Activated B cell treated with CpG ODN at 0.5 μM for 24 hours (primary cell): ENCODE measurements at regions not wholly inside any gene's neighbourhood (a gene's known extent, or its start where the extent isn't known, plus 50 kb on each side); places are given as distances from the start of the nearest gene placed in this dataset.

Experiments used
- ATAC-seq: fragments of 200-7000 bp; cut with Tn5 transposase; one replicate; pipeline ENCODE4 v1.10.0; 2021; ENCODE audit warnings: low read depth, mild to moderate bottlenecking, moderate library complexity
- CTCF ChIA-PET: fragments of 350-600 bp; sonication (Branson Sonifier 250); formaldehyde crosslinking; loops from one replicate; lab custom pipeline; 2021; ENCODE audit warnings: antibody characterized with exemption; lab: Charles Lee
- POLR2A ChIA-PET: fragments of 350-600 bp; sonication (Branson Sonifier 250); formaldehyde crosslinking; loops from one replicate; lab custom pipeline; 2021; ENCODE audit warnings: antibody characterized with exemption; lab: Charles Lee
- DNase-seq: peaks from one replicate; pipeline ENCODE4 v3.0.0; 2022
- H3K27ac Mint-ChIP-seq: one replicate; pipeline ENCODE4 v1.8.0; 2020; ENCODE audit warnings: mixed read lengths
- H3K27me3 Mint-ChIP-seq: one replicate; pipeline ENCODE4 v1.8.0; 2021; ENCODE audit warnings: mixed read lengths
- H3K36me3 Mint-ChIP-seq: one replicate; pipeline ENCODE4 v1.8.0; 2021; ENCODE audit warnings: low read depth, mixed read lengths
- H3K4me1 Mint-ChIP-seq: one replicate; pipeline ENCODE4 v1.8.0; 2021; ENCODE audit warnings: mixed read lengths
- H3K4me3 Mint-ChIP-seq: one replicate; pipeline ENCODE4 v1.8.0; 2020; ENCODE audit warnings: mild to moderate bottlenecking, mixed read lengths
- H3K9me3 Mint-ChIP-seq: one replicate; pipeline ENCODE4 v1.8.0; 2020; ENCODE audit warnings: mixed read lengths
- intact Hi-C: fragments of 100-400 bp; cut with micrococcal nuclease; formaldehyde crosslinking; loops from one replicate; pipeline ENCODE4 v1.15.1; 2024
- TF ChIP-seq, protein P1 (sequence below): fragments of 200-600 bp; IDR thresholded peaks from one replicate; pipeline ENCODE4 v1.8.0; 2022; ENCODE audit warnings: antibody characterized with exemption, mild to moderate bottlenecking

DNA sequence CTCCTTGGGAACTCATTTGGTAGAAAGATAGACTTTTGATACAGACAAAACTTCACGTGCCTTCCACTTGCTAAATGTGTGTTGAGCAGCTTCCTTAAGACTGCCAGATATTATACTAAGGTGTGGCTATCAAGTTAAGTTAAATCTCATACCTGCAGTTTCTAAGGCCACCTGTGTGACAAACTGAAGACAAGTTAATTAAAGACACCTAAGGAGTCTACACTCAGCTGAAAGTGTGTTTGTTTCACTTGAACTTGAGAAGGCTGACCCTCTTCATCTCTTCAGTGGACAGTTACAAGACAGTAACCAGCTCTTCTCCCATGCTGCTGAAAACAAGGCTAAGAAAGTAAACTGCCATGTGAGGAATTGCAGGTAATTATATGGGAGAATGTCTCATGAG, 124.0 kb downstream of the NPY start:
- ATAC-seq (no peak), DNase-seq (no peak)
- ChIA-PET POLR2A (no interaction called here), CTCF (no interaction called here)
- Mint-ChIP-seq H3K27ac (no peak overlapping the region), H3K4me3 (no peak overlapping the region), H3K9me3 (no peaks in the 10 kb centered on the region), H3K36me3 (no peaks in the 10 kb centered on the region), H3K27me3 (no peaks in the 10 kb centered on the region), H3K4me1 (peaks cover 6% of the 10 kb centered on the region)
- intact Hi-C loops = loop anchor here (10.0 kb wide), 2 partner anchors 687 to 833 kb away; no protein-coding TSS in a partner anchor
- TF ChIP-seq, protein P1, sequence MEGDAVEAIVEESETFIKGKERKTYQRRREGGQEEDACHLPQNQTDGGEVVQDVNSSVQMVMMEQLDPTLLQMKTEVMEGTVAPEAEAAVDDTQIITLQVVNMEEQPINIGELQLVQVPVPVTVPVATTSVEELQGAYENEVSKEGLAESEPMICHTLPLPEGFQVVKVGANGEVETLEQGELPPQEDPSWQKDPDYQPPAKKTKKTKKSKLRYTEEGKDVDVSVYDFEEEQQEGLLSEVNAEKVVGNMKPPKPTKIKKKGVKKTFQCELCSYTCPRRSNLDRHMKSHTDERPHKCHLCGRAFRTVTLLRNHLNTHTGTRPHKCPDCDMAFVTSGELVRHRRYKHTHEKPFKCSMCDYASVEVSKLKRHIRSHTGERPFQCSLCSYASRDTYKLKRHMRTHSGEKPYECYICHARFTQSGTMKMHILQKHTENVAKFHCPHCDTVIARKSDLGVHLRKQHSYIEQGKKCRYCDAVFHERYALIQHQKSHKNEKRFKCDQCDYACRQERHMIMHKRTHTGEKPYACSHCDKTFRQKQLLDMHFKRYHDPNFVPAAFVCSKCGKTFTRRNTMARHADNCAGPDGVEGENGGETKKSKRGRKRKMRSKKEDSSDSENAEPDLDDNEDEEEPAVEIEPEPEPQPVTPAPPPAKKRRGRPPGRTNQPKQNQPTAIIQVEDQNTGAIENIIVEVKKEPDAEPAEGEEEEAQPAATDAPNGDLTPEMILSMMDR = no peak

DNA sequence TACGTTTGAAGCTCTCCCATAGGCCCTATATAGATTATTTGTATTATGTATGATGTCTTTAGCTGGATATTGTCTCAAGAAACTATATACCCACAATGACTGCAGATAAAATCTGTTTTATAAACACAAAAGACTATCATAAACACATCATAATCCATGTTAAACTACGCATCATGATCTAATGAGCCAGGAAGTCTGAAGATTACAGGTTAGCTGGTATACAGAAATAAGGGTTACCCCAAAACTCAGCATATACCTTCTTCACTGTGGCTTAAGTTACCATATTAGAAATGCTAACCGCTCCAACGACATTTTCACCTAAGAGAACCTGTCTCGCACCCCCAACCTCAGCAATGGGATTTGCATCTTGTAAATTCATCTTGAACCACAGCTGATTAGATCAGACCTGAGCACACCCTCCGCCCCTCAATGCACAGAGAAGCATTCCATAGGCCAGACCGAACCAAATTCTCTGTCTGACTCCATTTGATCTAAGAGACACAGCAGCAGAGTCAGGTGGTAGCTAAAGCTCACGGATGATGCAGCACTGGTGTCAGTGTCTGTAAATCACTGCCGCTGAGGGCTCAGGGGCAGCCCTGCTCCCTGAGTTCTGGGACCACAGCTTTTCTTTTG, 124.9 kb downstream of the NPY start:
- Mint-ChIP-seq H3K27ac (no peak overlapping the region), H3K4me3 (no peak overlapping the region), H3K4me1 (peaks cover 6% of the 10 kb centered on the region), H3K36me3 (no peaks in the 10 kb centered on the region), H3K27me3 (peaks cover 5% of the 10 kb centered on the region), H3K9me3 (peaks cover 7% of the 10 kb centered on the region)
- intact Hi-C loops = loop anchor here (10.0 kb wide), 2 partner anchors 686 to 834 kb away; no protein-coding TSS in a partner anchor
- ChIA-PET POLR2A (no interaction called here), CTCF (no interaction called here)
- TF ChIP-seq, protein P1 = no peak
- DNase-seq (no peak), ATAC-seq (no peak)

DNA sequence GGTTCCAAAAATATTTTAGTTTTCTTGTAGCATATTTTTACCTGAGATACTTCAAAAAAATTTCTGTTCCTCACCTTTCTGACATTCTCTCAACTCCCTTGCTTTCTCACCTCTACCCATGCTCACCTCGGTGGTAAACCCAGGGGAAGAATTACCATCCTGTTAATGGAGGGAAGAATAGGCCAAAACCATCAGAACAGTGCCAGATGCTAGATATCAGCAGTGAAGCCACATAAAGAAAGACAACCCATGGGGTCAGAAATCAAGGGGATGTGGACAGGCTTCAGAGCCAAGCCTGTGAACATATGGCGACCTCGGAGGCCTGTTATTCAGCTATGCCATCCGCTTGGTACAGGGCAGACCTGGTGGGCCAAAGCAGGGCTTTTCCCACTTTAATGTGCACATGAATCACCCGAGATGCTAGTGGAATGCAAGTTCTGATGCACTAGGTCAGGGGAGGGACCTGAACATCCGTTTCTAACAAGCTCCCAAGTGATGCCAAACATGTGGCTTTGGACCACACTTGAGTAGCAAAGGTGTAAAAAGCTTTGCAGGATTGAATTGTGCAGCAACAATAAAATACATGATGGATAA, 125.5 kb downstream of the NPY start:
- TF ChIP-seq, protein P1 = no peak
- ChIA-PET CTCF (no interaction called here), POLR2A (no interaction called here)
- Mint-ChIP-seq H3K4me3 (no peak overlapping the region), H3K27me3 (peaks cover 5% of the 10 kb centered on the region), H3K36me3 (no peaks in the 10 kb centered on the region), H3K9me3 (peaks cover 13% of the 10 kb centered on the region), H3K27ac (no peak overlapping the region), H3K4me1 (peaks cover 6% of the 10 kb centered on the region)
- intact Hi-C loops = loop anchor here (10.0 kb wide), 2 partner anchors 685 to 835 kb away; no protein-coding TSS in a partner anchor
- no peak for ATAC-seq
- no peak for DNase-seq

DNA sequence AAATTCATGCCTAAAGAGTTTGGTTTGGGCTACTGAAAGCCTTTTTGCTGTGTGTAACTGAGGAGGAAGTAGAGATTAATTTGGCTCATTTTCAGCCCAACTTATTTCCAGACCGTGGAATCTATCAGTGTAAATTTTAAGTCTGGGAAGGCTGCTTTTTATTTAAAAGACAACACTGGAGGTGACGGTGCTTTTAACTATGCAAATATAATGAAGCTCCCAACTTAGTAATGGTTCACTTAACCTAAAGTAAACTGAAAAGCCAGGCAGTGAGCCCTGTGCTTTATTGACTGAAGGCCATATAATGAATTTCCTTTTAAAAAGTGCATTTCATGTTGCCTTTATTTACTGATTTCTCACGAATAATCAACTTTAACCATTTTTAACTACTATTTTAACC, 127.2 kb downstream of the NPY start:
- intact Hi-C loops = no loop called here
- H3K4me3 Mint-ChIP-seq = no peak overlapping the region
- H3K27me3 Mint-ChIP-seq = peaks cover 5% of the 10 kb centered on the region
- peaks cover 15% of the 10 kb centered on the region for H3K9me3 Mint-ChIP-seq
- DNase-seq (no peak), ATAC-seq (no peak)
- TF ChIP-seq, protein P1 = no peak
- H3K36me3 Mint-ChIP-seq = no peaks in the 10 kb centered on the region
- peaks cover 2% of the 10 kb centered on the region for H3K4me1 Mint-ChIP-seq
- no peak overlapping the region for H3K27ac Mint-ChIP-seq
- POLR2A ChIA-PET = no interaction called here
- CTCF ChIA-PET = no interaction called here

DNA sequence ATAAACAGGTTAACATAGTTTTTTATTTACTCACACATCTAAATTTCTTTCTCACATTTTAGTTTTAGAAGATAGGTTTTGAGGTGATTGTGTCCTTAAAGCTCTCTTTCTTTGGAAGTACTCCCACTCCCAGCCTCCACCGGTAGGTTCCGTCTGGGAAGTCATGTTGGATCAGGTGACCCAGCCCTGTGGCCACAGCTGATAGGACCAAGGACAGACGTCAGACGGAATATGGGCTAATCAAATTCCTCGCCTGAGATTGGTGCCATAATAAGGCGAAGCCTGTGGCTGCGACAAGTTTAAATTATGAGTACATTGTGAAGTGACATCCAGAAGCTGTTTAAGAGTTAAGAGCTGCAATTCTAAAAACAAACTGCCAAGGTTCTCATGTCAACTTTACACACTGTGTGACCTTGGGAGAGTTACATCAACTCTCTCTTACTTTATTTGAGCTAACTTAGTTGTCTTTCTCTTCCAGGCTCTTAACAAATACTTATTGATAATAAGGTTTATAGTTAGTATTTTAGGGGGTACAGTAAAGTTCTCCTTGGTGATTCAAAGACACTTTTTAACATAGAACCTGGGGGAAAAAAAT, 133.6 kb downstream of the NPY start:
- Mint-ChIP-seq H3K27ac (no peak overlapping the region), H3K4me1 (no peaks in the 10 kb centered on the region), H3K27me3 (peaks cover 5% of the 10 kb centered on the region), H3K36me3 (no peaks in the 10 kb centered on the region), H3K4me3 (no peak overlapping the region), H3K9me3 (peaks cover 15% of the 10 kb centered on the region)
- ChIA-PET POLR2A (no interaction called here), CTCF (no interaction called here)
- DNase-seq (no peak), ATAC-seq (no peak)
- TF ChIP-seq, protein P1 = no peak
- intact Hi-C loops = no loop called here
